EL (cell line): ENCODE measurements at regions not wholly inside any gene's neighbourhood (a gene's known extent, or its start where the extent isn't known, plus 50 kb on each side); places are given as distances from the start of the nearest gene placed in this dataset.
"Not testable (repeated sequence)": the region's sequence is repeated elsewhere in the genome, so short reads cannot be mapped to it uniquely, and the experiment has no call there.

Experiments used
- DNase-seq: peaks from one replicate; pipeline ENCODE4 v3.0.0-alpha.2; 2016

GRCh38 chr7:68892236-68892635, 706.0 kb upstream of the AUTS2 start:
- DNase-seq: no peak

GRCh38 chr7:68893411-68893810, 704.9 kb upstream of the AUTS2 start:
- no peak for DNase-seq

GRCh38 chr7:68899156-68899555, 699.1 kb upstream of the AUTS2 start:
- DNase-seq: not testable (repeated sequence)

- no peak for DNase-seq
Measured at GRCh38 chr7:68900096-68900495, 698.2 kb upstream of the AUTS2 start.

- no peak for DNase-seq
Measured at GRCh38 chr7:68904630-68905029, 693.6 kb upstream of the AUTS2 start.

GRCh38 chr7:68911754-68912153, 686.5 kb upstream of the AUTS2 start:
- no peak for DNase-seq

GRCh38 chr7:68914006-68914405, 684.3 kb upstream of the AUTS2 start:
- DNase-seq: no peak

- DNase-seq: no peak
Measured at GRCh38 chr7:68917041-68917651, 681.1 kb upstream of the AUTS2 start.

GRCh38 chr7:68918621-68919020, 679.7 kb upstream of the AUTS2 start:
- DNase-seq: no peak

GRCh38 chr7:68922850-68923249, 675.4 kb upstream of the AUTS2 start:
- no peak for DNase-seq

GRCh38 chr7:68925241-68925640, 673.0 kb upstream of the AUTS2 start:
- no peak for DNase-seq

GRCh38 chr7:68929781-68930261, 668.5 kb upstream of the AUTS2 start:
- DNase-seq: no peak

GRCh38 chr7:68936471-68937035, 661.7 kb upstream of the AUTS2 start:
- DNase-seq: no peak

- DNase-seq: no peak
Measured at GRCh38 chr7:68938151-68938550, 660.1 kb upstream of the AUTS2 start.

- DNase-seq: no peak
Measured at GRCh38 chr7:68943786-68944185, 654.5 kb upstream of the AUTS2 start.

- no peak for DNase-seq
Measured at GRCh38 chr7:68955656-68956055, 642.6 kb upstream of the AUTS2 start.

GRCh38 chr7:68958571-68958970, 639.7 kb upstream of the AUTS2 start:
- DNase-seq: no peak

- peak; percentile 0 for DNase-seq
Measured at GRCh38 chr7:68963552-68963951, 634.7 kb upstream of the AUTS2 start.

GRCh38 chr7:68964060-68964459, 634.2 kb upstream of the AUTS2 start:
- no peak for DNase-seq

- DNase-seq: no peak
Measured at GRCh38 chr7:68965351-68965750, 632.9 kb upstream of the AUTS2 start.

- DNase-seq: no peak
Measured at GRCh38 chr7:68967598-68967997, 630.7 kb upstream of the AUTS2 start.

- DNase-seq: no peak
Measured at GRCh38 chr7:68969571-68969970, 628.7 kb upstream of the AUTS2 start.

- DNase-seq: no peak
Measured at GRCh38 chr7:68971634-68972340, 626.5 kb upstream of the AUTS2 start.

- DNase-seq: no peak
Measured at GRCh38 chr7:68977385-68978055, 620.8 kb upstream of the AUTS2 start.
